ENCODE measurements at regions not wholly inside any gene's neighbourhood (a gene's known extent, or its start where the extent isn't known, plus 50 kb on each side); places are given as distances from the start of the nearest gene placed in this dataset.

- TF ChIP-seq POLR2A (IDR thresholded peaks at IDR 0.05; ENCODE audit: low read length) (no peak), GATA1 (IDR thresholded peaks at IDR 0.05; ENCODE audit: low read depth, low read length) (no peak)
Observed at GRCh38 chr20:50426866-50427718, 83.1 kb upstream of the PTPN1 start.
